ENCODE measurements at regions not wholly inside any gene's neighbourhood (a gene's known extent, or its start where the extent isn't known, plus 50 kb on each side); places are given as distances from the start of the nearest gene placed in this dataset.
"Not testable (repeated sequence)": the region's sequence is repeated elsewhere in the genome, so short reads cannot be mapped to it uniquely, and the experiment has no call there.

DNA sequence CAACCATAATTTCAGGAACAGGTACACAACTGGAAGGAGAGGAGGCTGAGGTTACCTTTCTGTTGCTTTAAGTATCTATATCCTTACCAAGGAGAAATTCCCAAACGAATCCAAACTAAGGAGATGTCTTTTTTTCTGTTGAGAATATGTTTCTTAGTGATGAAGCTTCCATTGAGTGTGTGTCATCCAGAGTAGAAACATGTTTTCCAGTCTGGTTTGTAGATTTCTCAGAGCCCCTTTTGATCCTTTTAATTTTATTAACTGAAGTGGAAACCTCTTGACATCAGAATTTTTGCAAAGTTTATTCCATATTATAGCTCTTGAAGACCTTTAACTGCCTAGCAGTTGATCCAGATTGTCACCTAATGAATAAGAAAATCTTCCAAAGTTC lies 207.1 kb upstream of the FERD3L start:
- peak; percentile 33 for DNase-seq (ENCODE audit: low read depth)
- TF ChIP-seq, protein P1, sequence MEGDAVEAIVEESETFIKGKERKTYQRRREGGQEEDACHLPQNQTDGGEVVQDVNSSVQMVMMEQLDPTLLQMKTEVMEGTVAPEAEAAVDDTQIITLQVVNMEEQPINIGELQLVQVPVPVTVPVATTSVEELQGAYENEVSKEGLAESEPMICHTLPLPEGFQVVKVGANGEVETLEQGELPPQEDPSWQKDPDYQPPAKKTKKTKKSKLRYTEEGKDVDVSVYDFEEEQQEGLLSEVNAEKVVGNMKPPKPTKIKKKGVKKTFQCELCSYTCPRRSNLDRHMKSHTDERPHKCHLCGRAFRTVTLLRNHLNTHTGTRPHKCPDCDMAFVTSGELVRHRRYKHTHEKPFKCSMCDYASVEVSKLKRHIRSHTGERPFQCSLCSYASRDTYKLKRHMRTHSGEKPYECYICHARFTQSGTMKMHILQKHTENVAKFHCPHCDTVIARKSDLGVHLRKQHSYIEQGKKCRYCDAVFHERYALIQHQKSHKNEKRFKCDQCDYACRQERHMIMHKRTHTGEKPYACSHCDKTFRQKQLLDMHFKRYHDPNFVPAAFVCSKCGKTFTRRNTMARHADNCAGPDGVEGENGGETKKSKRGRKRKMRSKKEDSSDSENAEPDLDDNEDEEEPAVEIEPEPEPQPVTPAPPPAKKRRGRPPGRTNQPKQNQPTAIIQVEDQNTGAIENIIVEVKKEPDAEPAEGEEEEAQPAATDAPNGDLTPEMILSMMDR (conservative IDR thresholded peaks at IDR 0.05; ENCODE audit: low read length) = no peak
- no peak overlapping the region for H3K4me3 ChIP-seq (ENCODE audit: low read length)

DNA sequence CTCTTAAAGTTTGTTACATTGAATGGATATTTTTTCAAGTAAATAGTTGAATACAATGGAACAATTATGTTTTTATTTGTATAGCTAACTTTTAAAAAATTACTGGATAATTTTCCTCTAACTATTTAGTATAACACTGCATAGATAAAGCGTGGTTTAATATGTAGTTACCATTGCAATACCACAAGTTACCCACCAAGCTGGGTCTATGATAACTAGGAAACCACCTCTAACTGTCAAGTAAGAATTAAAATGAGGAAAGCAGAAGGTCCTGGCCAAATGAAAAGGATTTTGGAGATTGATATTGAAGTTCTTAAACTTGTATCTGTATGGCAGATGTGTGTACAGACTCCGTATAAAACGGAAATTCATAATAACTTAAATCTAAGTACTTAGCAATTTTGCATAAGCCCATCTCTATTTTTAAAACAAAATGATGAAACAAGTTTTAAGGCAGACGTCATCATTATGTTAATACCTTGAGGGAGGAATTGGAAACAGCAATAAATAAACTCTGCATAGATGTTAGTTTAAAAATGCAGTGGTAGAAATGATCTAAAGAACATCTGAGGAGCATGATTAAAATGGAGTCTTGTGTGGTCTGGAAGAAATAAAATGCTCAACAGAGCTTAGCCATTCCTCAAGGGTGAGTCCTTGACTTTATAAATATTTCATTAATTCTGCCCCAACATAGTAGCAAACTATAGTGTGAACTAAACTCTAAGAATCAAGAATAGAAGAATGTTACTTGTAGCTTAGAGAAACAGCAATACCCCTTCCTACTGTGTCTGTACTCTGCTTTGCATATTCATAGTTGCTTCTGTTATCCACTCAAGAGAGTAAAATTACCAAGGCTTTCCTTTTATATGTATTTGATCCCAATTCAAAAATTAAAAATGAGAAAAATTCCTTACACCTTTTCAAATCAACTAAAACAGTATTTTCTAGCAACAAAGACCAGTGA lies 206.4 kb upstream of the FERD3L start:
- no peak overlapping the region for H3K4me3 ChIP-seq (ENCODE audit: low read length)
- TF ChIP-seq, protein P1 (conservative IDR thresholded peaks at IDR 0.05; ENCODE audit: low read length) = no peak
- peak; percentile 8 for DNase-seq (ENCODE audit: low read depth)

DNA sequence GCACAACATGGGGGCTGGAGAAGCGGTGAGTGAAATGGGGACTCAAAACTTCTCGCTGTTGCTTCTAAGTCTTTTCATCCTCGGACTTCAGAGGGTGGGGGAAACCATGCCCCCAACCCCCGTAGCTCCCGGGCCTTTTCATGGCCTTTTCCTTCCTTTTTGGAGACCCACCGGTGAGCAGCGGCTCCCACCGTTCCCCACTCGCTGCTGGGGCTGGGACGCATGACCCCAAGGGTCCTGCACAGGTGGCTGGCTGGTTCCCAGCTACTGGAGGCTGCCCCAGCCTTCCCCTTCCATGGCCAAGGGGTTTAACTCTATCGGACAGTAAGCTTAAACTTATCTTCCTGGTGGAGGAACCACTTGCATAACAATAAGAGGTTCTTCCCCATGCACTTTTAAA lies 194.3 kb upstream of the FERD3L start:
- TF ChIP-seq, protein P1 (conservative IDR thresholded peaks at IDR 0.05; ENCODE audit: low read length) = no peak
- DNase-seq (ENCODE audit: low read depth) = no peak
- no peak overlapping the region for H3K4me3 ChIP-seq (ENCODE audit: low read length)

DNA sequence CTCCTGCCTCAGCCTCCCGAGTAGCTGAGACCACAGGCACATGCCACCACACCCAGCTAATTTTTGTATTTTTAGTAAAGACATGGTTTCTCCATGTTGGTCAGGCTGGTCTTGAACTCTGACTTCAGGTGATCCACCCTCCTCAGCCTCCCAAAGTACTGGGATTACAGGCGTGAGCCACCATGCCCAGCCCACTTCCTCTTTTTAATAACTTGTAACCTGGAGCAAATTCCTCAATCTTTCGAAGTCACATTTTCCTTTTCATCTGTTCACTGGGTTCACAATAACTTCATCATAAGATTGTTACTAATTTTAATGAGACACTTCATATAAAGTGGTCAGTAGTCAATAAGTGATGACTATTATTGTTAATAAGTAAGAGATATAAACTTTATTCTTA lies 193.3 kb upstream of the FERD3L start:
- not testable (repeated sequence) for H3K4me3 ChIP-seq (ENCODE audit: low read length); DNase-seq (ENCODE audit: low read depth)

DNA sequence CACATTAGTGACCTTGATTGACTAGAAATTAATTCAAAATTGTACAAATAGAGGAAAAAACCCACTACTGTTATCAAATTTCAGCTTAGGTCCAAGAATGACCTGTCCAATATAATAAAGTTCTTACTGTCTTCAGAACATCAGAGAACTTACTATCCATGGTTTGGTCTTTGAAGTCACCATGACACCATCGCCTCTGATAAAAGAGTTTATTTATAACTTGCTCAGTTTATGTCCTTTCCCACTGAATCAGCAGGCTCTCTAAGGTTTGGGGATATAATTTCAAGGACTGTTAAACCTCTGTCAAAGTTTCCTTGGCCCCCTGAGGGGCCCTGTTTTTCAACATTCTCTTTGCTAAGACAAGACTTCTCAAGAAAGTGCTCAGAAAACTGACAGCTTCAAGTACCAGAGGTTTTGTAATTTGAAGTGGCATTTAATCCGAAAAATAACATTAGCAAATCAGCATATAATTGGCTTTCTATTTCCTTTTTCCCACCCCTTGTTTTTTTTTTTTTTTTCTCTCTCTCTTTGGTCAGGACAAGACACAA lies 191.7 kb upstream of the FERD3L start:
- no peak for DNase-seq (ENCODE audit: low read depth)

DNA sequence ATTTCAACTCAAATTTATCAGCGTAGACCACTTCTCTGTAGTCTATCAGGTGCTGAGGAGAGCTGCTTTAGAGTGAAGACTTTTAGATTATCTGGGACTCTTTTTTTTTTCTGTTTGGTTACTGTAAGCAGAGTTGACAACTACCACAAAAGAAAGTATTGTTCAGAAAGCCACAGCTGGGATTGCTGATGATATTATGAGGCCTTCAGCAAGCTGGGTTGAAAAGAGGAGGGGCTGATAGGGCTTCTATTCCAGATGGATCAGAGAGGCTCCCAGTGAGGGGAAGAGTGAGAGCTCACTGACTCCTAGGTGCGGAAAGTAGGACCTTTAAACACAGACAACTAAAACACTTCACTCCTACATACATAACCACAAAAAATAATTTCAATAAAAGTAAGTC lies 188.5 kb upstream of the FERD3L start:
- TF ChIP-seq, protein P1 (conservative IDR thresholded peaks at IDR 0.05; ENCODE audit: low read length) = no peak
- H3K4me3 ChIP-seq (ENCODE audit: low read length) = no peak overlapping the region
- DNase-seq (ENCODE audit: low read depth) = no peak

More for the DNA sequence above, 191.7 kb upstream of the FERD3L start:
- no peak overlapping the region for H3K4me3 ChIP-seq (ENCODE audit: low read length)
- TF ChIP-seq, protein P1 (conservative IDR thresholded peaks at IDR 0.05; ENCODE audit: low read length) = no peak

DNA sequence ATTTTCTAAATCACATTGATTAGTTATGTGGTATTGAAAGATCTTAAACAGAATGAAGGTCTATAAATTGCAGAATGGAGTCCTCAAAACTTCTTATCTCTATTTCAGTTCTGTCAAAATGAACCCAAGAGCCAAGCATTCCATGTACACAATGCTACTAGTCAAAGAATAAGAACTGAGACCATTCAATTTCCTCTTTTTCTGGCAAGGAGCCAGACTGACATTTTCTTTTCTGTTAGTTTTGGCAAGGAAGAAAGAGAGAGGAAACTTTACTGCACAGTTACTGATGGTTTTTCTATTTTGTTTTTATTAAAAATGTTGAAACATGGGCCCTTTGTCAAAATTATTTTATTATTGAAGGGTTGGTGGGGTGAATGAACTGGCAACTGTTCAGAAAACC lies 181.8 kb upstream of the FERD3L start:
- TF ChIP-seq, protein P1 (conservative IDR thresholded peaks at IDR 0.05; ENCODE audit: low read length) = no peak
- no peak for DNase-seq (ENCODE audit: low read depth)
- no peak overlapping the region for H3K4me3 ChIP-seq (ENCODE audit: low read length)

Data from AG10803 (cell line).